ENCODE measurements at regions not wholly inside any gene's neighbourhood (a gene's known extent, or its start where the extent isn't known, plus 50 kb on each side); places are given as distances from the start of the nearest gene placed in this dataset.
"Not testable (repeated sequence)": the region's sequence is repeated elsewhere in the genome, so short reads cannot be mapped to it uniquely, and the experiment has no call there.

- DNase-seq, result no peak
Observed at GRCh38 chr7:53413021-53413420, 377.6 kb downstream of the POM121L12 start.

GRCh38 chr7:53415816-53416215 lies 380.4 kb downstream of the POM121L12 start:
- no peak for DNase-seq

GRCh38 chr7:53418834-53419482 lies 383.5 kb downstream of the POM121L12 start:
- no peak for DNase-seq

GRCh38 chr7:53420550-53420949 lies 385.1 kb downstream of the POM121L12 start:
- no peak for DNase-seq

DNA sequence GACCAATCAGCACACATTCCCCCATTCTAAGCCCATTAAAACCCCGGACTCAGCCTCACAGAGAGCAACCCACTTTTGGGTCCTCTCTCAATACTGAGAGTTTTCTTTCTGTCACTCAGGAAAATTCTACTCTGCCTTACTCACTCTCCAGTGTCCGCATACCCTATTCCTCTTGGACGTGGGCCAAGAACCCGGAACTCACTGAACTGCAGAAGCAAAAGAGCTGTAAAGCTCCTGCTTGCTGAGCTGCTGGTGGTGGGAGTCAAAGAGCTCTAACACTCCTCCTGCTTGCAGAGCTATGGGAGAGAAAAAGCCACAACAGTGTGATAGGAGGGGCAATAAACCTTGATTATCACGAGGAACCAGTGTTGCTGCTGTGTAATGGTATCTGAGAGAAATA lies 386.9 kb downstream of the POM121L12 start:
- DNase-seq, result no peak

GRCh38 chr7:53426145-53426750 lies 390.8 kb downstream of the POM121L12 start:
- no peak for DNase-seq

GRCh38 chr7:53428045-53428444 lies 392.6 kb downstream of the POM121L12 start:
- DNase-seq, result no peak

DNA sequence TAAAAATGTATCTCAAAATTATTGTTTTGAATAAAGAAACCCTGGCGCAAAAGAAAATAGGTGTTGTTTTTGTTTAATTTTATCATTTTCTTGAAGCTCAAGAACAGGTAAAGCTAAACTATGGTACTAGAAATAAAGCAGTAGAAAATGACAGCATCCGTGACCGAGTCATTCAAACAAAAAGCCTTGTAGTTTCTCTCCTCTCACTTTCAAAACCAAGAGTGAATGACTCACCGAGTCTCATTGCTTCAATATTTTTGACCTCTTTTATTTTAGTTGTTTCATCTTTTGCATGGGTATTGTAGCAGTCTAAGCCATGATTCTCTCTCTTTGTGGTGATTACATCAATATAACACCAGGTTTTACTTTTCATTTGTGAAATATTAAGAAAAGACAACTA lies 396.5 kb downstream of the POM121L12 start:
- DNase-seq, result no peak

DNA sequence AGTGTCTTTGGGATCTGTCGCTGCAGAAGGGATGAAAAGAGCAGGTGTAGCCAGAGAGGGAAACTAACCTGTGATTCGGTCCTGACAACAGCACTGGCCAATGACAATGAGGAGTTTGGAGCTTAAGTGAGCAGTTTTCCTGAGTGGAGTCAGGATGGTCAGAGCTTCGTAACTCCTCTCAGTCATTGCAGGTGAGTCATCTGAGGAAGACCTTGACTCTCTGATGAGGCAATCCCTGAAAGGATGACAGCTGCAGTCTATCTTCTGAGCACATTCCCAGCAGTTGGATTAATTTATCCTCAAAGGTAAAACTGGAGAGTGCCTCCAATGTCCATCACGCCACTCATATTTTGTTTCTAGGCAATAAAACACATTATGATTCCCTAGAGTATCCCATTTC lies 401.9 kb downstream of the POM121L12 start:
- no peak for DNase-seq

DNA sequence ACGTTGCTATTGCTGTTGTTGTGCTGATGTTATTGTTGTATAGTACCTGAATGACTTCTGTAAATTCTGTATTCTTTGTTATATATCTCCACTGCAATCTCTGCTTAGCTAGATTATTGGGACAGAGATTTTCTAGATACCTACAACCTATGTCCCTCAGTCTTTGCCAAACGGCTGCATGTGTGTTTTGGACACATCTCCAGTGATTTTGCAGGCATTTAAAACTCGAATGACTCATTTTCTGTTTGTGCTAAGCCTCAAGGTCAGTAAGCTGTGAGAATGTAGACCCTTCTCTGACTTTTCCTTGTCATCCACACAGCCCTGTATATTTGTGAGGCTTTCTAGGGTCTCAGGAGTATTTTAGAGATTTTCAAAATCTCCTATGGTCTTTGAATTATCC lies 410.7 kb downstream of the POM121L12 start:
- no peak for DNase-seq

- no peak for DNase-seq
Observed at GRCh38 chr7:53458636-53459035, 423.2 kb downstream of the POM121L12 start.

DNA sequence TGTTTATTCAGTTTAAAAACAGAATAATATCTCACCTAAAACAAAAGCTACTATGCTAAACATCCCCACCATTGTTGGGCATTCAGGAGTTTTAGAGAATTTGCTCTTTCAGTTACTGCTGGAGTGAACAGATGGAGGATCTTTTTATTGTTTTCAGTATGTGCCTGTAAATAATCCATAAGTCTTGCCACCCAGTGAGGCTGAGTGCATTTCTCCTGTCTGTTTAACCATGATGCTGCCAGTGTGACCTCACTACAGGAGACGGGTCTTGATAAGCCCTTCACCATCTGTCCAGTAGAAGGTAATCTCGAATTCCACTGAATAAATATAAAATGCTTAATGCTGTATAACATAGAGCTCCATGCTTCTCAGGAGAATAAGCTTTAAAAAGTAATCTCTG lies 430.9 kb downstream of the POM121L12 start:
- DNase-seq, result no peak

DNA sequence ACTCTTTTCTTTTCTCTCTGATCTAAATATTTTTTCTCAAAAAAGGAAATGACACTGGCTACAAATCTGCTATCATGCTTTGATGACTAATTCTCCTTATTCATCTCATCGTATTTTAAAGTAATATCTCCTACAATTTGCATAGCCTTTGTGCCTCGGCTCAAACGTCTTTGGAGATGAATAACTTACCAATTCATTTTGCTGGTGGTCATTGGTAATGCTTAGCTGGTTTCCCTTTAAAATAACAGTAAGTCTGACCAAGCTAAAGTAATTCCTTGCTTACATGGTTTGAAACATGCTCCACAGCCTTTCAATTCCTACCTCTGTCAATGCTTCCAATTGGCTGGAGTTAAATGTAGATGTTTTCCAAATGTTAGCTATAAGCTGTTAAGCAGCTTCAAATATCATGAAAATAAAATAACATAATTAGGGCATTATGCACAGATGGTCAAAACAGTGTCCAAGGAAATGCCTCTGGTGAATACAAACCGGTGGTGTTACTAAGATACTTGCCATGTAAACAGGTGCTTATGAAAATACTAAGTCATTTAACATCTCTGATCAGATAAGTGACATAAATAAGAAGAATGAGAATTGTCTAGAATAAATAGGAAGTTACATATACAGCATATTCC lies 435.0 kb downstream of the POM121L12 start:
- no peak for DNase-seq

DNA sequence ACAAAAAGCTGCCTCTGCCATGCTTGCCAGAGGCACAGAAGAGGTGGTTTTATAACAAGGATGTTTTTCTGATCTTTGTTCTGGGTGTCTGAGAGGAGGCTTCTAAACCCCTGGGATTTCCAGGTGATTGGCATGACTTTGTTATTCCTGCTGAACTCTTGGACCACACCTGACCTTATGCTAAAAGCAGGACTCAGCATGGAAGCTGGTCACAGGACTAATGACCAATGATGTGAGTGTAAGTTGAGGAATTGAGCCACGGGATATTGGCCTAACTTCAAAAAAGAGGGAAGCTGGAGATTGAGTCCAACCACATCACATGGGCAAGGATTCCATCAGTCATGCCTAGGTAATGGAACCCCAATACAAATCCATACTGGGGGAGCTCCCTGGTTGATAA lies 437.9 kb downstream of the POM121L12 start:
- DNase-seq, result no peak

- DNase-seq, result no peak
Observed at GRCh38 chr7:53475776-53476175, 440.3 kb downstream of the POM121L12 start.

- DNase-seq, result no peak
Observed at GRCh38 chr7:53476566-53476965, 441.1 kb downstream of the POM121L12 start.

DNA sequence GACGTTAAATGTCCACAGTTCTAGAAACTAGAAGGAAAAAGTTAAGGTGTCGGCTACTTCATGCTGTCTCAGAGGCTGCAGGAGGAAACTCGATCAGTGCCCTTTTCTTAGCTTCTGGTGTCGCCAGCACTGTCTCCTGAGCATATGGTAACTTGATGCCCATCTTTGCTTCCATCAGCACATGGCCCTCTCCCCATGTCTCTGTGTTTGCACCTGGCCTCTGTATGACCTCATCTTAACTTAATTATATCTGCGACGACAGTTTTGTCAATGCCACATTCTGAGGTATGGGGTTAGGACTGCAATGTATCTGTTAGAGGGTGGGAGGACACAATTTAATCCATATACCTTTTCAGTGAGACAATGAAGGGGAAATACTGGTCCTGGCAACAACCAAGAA lies 449.9 kb downstream of the POM121L12 start:
- DNase-seq, result no peak

DNA sequence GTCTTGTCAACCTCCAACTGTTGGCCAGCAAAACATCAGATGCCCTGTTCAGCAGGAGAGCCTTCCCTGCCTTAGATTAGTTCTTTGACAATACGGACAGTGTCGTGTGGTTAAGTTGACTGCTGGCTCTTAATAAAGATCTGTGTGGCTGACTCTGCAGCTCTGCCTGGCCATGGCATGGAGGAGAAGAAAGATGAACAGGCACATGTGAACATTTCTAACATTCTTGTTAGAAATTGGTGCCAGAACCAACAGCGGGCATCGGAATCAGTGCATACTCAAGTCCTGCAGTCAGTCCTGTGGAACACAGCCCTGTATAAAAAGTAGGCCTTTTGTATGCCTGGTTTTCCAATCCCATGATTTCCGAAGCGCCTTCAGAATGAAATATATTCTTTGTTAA lies 455.6 kb downstream of the POM121L12 start:
- no peak for DNase-seq

- not testable (repeated sequence) for DNase-seq
Observed at GRCh38 chr7:53495181-53495580, 459.7 kb downstream of the POM121L12 start.

GRCh38 chr7:53500076-53500475 lies 464.6 kb downstream of the POM121L12 start:
- no peak for DNase-seq

- DNase-seq, result no peak
Observed at GRCh38 chr7:53504914-53505313, 469.5 kb downstream of the POM121L12 start.

DNA sequence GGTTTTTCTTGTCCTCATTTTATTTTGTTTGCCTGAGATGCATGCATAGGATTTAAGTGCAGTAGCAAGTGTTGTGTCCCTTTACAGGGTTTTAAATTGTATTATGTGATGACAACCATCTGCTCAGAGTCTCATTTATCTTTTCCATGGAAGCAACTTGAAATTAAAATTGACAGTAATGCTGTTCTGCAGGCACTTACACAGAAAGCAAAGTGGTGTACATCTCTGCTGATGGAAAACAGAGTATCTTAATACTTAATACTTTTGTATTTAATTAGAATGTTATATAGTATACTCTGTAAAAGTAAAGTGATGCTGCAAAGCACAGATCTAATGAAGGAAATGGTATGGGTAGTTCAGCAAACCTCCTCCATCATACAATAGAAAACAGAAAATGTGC lies 482.9 kb downstream of the POM121L12 start:
- DNase-seq, result no peak

GRCh38 chr7:53520841-53521240 lies 485.4 kb downstream of the POM121L12 start:
- no peak for DNase-seq

DNA sequence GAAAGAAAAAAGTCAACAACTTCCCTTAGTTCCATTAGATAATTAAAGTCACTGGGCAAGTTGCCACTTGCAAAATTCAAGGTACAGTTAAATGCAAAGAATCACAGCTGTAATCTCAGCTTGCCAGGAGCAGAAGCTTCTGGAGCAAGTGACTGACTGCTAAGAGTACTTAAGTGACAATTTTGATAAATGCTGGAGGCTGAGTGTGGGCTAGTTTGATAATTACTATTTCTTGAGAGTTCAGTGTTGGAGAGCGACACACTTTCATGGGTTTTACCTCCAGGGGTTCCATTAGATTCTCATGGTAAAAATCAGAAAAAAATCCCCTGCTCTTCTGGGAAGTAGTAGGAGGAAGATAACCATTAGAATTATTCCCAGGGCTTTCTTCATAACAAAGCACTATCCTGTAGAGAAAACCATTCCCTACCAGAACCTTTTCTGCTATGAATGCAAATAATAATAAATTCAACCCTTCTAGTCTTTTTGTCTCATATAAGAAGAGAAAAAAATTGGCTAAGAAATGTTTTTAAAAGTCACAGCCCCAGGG lies 486.3 kb downstream of the POM121L12 start:
- DNase-seq, result no peak
